ENCODE measurements at regions not wholly inside any gene's neighbourhood (a gene's known extent, or its start where the extent isn't known, plus 50 kb on each side); places are given as distances from the start of the nearest gene placed in this dataset.

DNA sequence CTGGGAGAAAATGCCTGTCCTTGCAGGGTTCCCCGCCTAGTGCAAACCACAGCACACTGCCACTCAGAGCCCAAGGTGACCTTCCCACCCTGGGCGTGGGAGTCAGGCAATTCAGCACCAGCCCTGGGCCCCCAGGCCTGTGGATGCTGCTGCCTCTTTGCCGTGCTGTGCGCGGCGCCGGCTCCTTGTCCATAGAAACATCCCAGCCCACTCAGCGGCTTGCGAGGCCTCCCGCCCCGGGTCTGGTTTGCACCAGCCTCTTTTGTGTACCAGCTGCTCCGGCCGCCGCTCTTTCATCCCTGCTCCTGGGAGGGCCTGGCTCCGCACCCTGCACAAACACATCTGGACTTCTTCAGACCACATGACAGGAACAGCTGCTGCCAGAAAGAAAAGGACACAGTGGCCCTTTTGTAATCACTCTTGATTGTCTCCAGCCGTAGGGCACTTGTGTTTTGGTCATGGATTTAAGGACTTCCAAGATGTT lies 75.4 kb upstream of the SDK2 start:
- Histone ChIP-seq H3K27ac (ENCODE audit: low read depth, low read length) (no peak overlapping the region), H3K27me3 (ENCODE audit: control insufficient read depth in 5 of 5, insufficient read depth in 4 of 5, low read length in 5 of 5) (peaks cover 14 to 31% (median 21%) of the 10 kb centered on the region in 5 donors), H3K4me3 (ENCODE audit: low read depth in 1 of 5, low read length in 5 of 5) (no peak overlapping the region), H3K9me3 (ENCODE audit: control insufficient read depth in 5 of 5, low read length in 5 of 5) (no peaks in the 10 kb centered on the region), H3K36me3 (ENCODE audit: control insufficient read depth in 5 of 5, insufficient read depth in 5 of 5, low read length in 5 of 5) (no peaks in the 10 kb centered on the region), H3K9ac (ENCODE audit: low read length in 5 of 5) (no peak overlapping the region), H3K4me1 (ENCODE audit: control insufficient read depth in 5 of 5, insufficient read depth in 5 of 5, low read length in 5 of 5) (peaks cover 0 to 7% (median 0%) of the 10 kb centered on the region in 5 donors)

DNA sequence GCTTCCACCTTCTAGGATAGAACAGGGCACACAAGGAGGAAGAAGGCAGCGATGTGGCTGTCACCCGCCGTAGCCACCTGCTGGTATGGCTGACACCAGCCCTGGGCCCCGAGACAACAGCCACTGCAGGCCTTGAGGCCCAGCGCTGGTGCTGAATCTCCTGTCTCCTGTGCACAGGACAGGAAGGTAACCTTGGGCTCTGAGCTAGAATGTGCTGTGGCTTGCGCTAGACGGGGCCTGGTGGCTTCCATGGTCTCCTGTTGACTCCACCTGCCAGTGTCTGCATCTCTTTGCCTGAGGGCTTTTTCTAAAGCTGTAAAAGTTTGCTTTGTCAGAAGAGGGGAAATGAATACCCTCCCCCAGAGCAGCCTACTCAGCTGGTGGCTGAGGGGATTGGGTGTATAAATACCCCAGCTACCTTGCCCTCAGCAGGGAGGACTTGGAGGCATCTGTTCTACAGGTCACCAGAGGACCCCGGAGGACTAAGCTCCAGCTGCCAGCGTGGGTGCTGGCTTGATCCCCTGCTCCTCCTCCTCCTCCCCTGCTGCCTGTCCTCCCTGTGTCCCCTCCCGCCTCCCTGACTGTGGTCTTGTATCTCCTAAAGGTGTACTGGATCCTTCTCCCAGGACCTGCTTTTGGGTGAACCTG lies 76.1 kb upstream of the SDK2 start:
- H3K4me1 ChIP-seq (ENCODE audit: control insufficient read depth in 5 of 5, insufficient read depth in 5 of 5, low read length in 5 of 5) = peaks cover 0 to 7% (median 0%) of the 10 kb centered on the region in 5 donors
- peaks cover 14 to 33% (median 21%) of the 10 kb centered on the region in 5 donors for H3K27me3 ChIP-seq (ENCODE audit: control insufficient read depth in 5 of 5, insufficient read depth in 4 of 5, low read length in 5 of 5)
- no peak overlapping the region for H3K4me3 ChIP-seq (ENCODE audit: low read depth in 1 of 5, low read length in 5 of 5)
- H3K9ac ChIP-seq (ENCODE audit: low read length in 5 of 5) = no peak overlapping the region
- H3K27ac ChIP-seq (ENCODE audit: low read depth, low read length) = no peak overlapping the region
- no peaks in the 10 kb centered on the region for H3K36me3 ChIP-seq (ENCODE audit: control insufficient read depth in 5 of 5, insufficient read depth in 5 of 5, low read length in 5 of 5)
- H3K9me3 ChIP-seq (ENCODE audit: control insufficient read depth in 5 of 5, low read length in 5 of 5) = no peaks in the 10 kb centered on the region

DNA sequence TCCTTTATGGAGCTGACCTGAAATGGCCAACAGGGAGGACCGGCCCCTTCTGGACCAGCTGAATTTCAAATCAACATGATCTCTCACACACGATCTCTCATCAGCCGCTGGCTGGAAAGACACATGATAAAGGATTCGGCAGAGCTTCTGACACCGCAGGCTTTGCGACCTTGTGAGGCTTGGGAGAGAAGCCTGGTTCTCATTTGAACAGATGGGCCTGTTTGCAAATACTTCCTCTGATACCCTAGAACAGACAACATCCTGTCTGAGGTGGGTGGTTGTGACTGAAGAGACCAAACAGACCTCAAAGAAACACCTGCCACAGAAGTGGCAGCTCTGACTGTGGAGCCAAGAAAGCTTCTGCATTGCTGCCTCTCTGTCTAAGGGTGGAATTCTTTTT lies 77.9 kb upstream of the SDK2 start:
- no peak overlapping the region for H3K9ac ChIP-seq (ENCODE audit: low read length in 5 of 5)
- no peaks in the 10 kb centered on the region for H3K9me3 ChIP-seq (ENCODE audit: control insufficient read depth in 5 of 5, low read length in 5 of 5)
- no peak overlapping the region for H3K27ac ChIP-seq (ENCODE audit: low read depth, low read length)
- peaks cover 12 to 37% (median 20%) of the 10 kb centered on the region in 5 donors for H3K27me3 ChIP-seq (ENCODE audit: control insufficient read depth in 5 of 5, insufficient read depth in 4 of 5, low read length in 5 of 5)
- peaks cover 0 to 7% (median 0%) of the 10 kb centered on the region in 5 donors for H3K4me1 ChIP-seq (ENCODE audit: control insufficient read depth in 5 of 5, insufficient read depth in 5 of 5, low read length in 5 of 5)
- no peaks in the 10 kb centered on the region for H3K36me3 ChIP-seq (ENCODE audit: control insufficient read depth in 5 of 5, insufficient read depth in 5 of 5, low read length in 5 of 5)
- no peak overlapping the region for H3K4me3 ChIP-seq (ENCODE audit: low read depth in 1 of 5, low read length in 5 of 5)

DNA sequence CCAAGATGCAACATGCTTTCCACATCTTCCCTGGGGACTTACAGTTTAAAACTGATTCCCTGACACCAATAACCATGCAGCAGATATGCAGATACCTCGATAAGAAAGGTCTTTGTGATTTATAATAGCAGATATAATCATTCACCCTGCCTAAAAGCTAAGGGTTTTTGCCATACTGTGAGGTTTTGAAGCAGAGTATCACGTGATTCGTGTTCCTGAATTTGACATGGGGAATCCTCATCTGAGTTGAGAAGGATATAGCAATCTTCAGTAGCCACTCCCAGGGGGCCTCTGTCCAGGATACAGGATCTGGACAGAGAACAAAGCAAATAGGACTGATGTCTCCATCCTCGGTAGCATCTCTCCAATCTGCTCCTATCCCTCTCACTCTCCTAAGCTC lies 79.1 kb upstream of the SDK2 start:
- Histone ChIP-seq H3K9ac (ENCODE audit: low read length in 5 of 5) (no peak overlapping the region), H3K27ac (ENCODE audit: low read depth, low read length) (no peak overlapping the region), H3K9me3 (ENCODE audit: control insufficient read depth in 5 of 5, low read length in 5 of 5) (no peaks in the 10 kb centered on the region), H3K4me3 (ENCODE audit: low read depth in 1 of 5, low read length in 5 of 5) (no peak overlapping the region), H3K4me1 (ENCODE audit: control insufficient read depth in 5 of 5, insufficient read depth in 5 of 5, low read length in 5 of 5) (peaks cover 0 to 7% (median 0%) of the 10 kb centered on the region in 5 donors), H3K36me3 (ENCODE audit: control insufficient read depth in 5 of 5, insufficient read depth in 5 of 5, low read length in 5 of 5) (no peaks in the 10 kb centered on the region), H3K27me3 (ENCODE audit: control insufficient read depth in 5 of 5, insufficient read depth in 4 of 5, low read length in 5 of 5) (peaks cover 10 to 33% (median 16%) of the 10 kb centered on the region in 5 donors)

DNA sequence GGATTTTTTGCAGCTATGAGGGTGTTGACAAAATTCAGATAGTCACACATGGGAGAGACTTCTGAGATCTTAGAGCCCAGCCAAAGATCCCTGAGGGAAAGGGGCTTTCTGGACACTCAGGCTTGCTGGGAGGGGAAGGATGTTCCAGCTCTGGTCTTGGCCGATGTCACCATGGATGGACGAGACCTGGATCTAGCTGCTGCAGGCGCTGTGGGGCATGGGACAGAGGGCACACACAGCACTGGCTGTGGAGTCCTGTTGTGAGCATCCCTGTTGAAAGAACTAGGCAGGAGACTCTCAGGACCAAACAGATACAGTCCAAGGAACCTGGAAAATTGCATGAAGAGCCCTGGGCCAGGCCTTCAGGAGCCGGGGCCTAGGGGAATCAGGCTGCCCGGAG lies 80.1 kb upstream of the SDK2 start:
- H3K9ac ChIP-seq (ENCODE audit: low read length in 5 of 5) = no peak overlapping the region
- H3K9me3 ChIP-seq (ENCODE audit: control insufficient read depth in 5 of 5, low read length in 5 of 5) = peaks cover 0 to 3% (median 0%) of the 10 kb centered on the region in 5 donors
- no peak overlapping the region for H3K4me3 ChIP-seq (ENCODE audit: low read depth in 1 of 5, low read length in 5 of 5)
- H3K36me3 ChIP-seq (ENCODE audit: control insufficient read depth in 5 of 5, insufficient read depth in 5 of 5, low read length in 5 of 5) = no peaks in the 10 kb centered on the region
- H3K27me3 ChIP-seq (ENCODE audit: control insufficient read depth in 5 of 5, insufficient read depth in 4 of 5, low read length in 5 of 5) = peaks cover 7 to 31% (median 16%) of the 10 kb centered on the region in 5 donors
- peaks cover 0 to 3% (median 0%) of the 10 kb centered on the region in 5 donors for H3K4me1 ChIP-seq (ENCODE audit: control insufficient read depth in 5 of 5, insufficient read depth in 5 of 5, low read length in 5 of 5)
- H3K27ac ChIP-seq (ENCODE audit: low read depth, low read length) = no peak overlapping the region

DNA sequence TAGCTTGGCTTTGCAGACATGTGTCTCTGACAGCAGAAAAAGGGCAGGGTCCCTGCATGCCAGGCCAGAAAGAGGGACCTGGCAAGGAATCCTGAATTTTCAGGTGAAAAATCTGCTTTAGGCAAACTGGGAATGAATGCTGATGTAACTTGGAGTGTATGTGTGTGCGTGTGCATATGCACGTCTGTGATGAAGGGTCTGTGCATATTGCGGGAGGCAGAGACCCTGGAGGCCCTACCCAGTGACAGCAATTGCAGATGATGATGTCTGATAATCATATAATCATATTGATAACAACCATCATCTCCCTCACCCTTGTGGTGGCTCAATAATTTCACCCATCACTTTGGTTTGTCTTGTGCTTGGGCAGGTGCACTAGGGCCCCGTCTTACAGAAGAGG lies 80.7 kb upstream of the SDK2 start:
- Histone ChIP-seq H3K4me3 (ENCODE audit: low read depth in 1 of 5, low read length in 5 of 5) (no peak overlapping the region), H3K27ac (ENCODE audit: low read depth, low read length) (no peak overlapping the region), H3K4me1 (ENCODE audit: control insufficient read depth in 5 of 5, insufficient read depth in 5 of 5, low read length in 5 of 5) (no peaks in the 10 kb centered on the region), H3K9ac (ENCODE audit: low read length in 5 of 5) (no peak overlapping the region), H3K27me3 (ENCODE audit: control insufficient read depth in 5 of 5, insufficient read depth in 4 of 5, low read length in 5 of 5) (peaks cover 7 to 28% (median 16%) of the 10 kb centered on the region in 5 donors), H3K36me3 (ENCODE audit: control insufficient read depth in 5 of 5, insufficient read depth in 5 of 5, low read length in 5 of 5) (no peaks in the 10 kb centered on the region), H3K9me3 (ENCODE audit: control insufficient read depth in 5 of 5, low read length in 5 of 5) (peaks cover 0 to 5% (median 2%) of the 10 kb centered on the region in 5 donors)

DNA sequence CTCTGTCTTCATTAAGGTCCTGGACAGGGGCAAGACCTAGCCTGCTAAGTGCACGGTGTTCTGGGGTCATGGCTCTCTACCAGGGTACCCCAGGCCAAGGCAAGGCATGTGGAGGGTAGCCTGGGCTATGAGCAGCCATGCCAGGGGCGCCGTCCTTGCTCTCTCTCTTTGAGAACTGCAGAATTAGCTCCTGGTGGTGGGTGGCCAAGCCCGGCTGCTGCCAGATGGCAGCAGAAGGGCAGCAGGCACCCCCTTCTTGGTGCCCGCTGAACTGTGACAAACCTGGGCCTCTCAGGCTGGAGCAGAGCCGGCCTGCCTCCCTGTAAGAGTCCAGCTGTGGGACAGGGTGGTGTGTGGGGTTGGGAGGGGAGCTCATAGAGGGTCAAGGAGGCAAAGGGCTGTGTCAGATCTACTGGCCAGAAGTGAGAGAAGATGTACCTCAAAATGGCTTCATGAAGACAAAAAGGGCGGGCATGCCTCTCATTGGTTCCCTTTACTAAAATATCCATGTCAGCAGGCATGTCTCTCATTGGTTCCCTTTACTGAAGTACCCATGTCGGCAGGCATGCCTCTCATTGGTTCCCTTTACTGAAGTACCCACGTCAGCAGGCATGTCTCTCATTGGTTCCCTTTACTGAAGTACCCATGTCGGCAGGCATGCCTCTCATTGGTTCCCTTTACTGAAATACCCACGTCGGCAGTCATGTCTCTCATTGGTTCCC lies 81.7 kb upstream of the SDK2 start:
- H3K36me3 ChIP-seq (ENCODE audit: control insufficient read depth in 5 of 5, insufficient read depth in 5 of 5, low read length in 5 of 5) = no peaks in the 10 kb centered on the region
- H3K27me3 ChIP-seq (ENCODE audit: control insufficient read depth in 5 of 5, insufficient read depth in 4 of 5, low read length in 5 of 5) = peaks cover 2 to 22% (median 16%) of the 10 kb centered on the region in 5 donors
- H3K27ac ChIP-seq (ENCODE audit: low read depth, low read length) = no peak overlapping the region
- no peaks in the 10 kb centered on the region for H3K4me1 ChIP-seq (ENCODE audit: control insufficient read depth in 5 of 5, insufficient read depth in 5 of 5, low read length in 5 of 5)
- H3K4me3 ChIP-seq (ENCODE audit: low read depth in 1 of 5, low read length in 5 of 5) = no peak overlapping the region
- peaks cover 7 to 15% (median 11%) of the 10 kb centered on the region in 5 donors for H3K9me3 ChIP-seq (ENCODE audit: control insufficient read depth in 5 of 5, low read length in 5 of 5)
- H3K9ac ChIP-seq (ENCODE audit: low read length in 5 of 5) = no peak overlapping the region

DNA sequence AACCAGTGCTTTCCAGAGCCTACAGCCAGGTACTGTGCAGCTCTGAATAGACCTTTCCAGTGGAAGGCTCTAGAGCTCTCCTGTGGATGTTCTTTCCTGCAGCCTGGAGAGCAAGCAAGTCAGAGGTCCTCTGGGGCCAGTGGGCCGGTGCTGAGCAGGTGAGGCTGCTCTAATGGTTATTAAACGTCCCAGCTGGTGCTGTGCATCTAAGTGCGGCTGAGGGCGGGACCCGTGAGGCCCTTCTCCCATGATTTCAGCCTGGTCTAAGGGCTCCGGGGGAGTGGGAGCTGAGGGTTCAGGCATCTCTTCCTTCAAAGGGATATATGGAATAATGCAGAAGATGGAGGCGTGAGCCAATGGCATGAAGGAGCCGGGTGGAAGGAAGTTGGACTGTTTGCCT lies 83.7 kb upstream of the SDK2 start:
- Histone ChIP-seq H3K36me3 (ENCODE audit: control insufficient read depth in 5 of 5, insufficient read depth in 5 of 5, low read length in 5 of 5) (no peaks in the 10 kb centered on the region), H3K27ac (ENCODE audit: low read depth, low read length) (no peak overlapping the region), H3K4me1 (ENCODE audit: control insufficient read depth in 5 of 5, insufficient read depth in 5 of 5, low read length in 5 of 5) (peaks cover 0 to 3% (median 0%) of the 10 kb centered on the region in 5 donors), H3K4me3 (ENCODE audit: low read depth in 1 of 5, low read length in 5 of 5) (no peak overlapping the region), H3K9me3 (ENCODE audit: control insufficient read depth in 5 of 5, low read length in 5 of 5) (peaks cover 14 to 21% (median 18%) of the 10 kb centered on the region in 5 donors), H3K27me3 (ENCODE audit: control insufficient read depth in 5 of 5, insufficient read depth in 4 of 5, low read length in 5 of 5) (peaks cover 2 to 19% (median 12%) of the 10 kb centered on the region in 5 donors), H3K9ac (ENCODE audit: low read length in 5 of 5) (no peak overlapping the region)

DNA sequence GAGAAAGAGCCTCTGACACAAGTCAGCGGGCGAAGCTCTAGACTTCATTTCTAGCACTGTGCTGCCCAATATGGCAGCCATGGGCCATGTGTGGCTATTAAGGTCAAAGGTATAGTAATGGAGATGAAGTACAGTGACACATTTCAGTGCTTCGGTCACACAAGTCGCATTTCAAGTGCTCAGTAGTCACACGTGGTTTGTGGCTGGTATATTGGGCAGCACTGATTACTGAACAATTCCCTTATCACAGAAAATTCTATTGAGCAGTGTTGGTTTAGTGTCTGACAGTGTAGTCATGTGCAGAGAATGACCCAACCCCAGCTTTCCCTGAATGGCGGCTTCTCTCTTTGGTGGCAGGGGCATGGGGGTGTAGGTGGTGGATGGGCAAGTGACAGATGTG lies 84.9 kb upstream of the SDK2 start:
- H3K4me1 ChIP-seq (ENCODE audit: control insufficient read depth in 5 of 5, insufficient read depth in 5 of 5, low read length in 5 of 5) = peaks cover 0 to 5% (median 3%) of the 10 kb centered on the region in 5 donors
- peaks cover 14 to 21% (median 20%) of the 10 kb centered on the region in 5 donors for H3K9me3 ChIP-seq (ENCODE audit: control insufficient read depth in 5 of 5, low read length in 5 of 5)
- H3K27ac ChIP-seq (ENCODE audit: low read depth, low read length) = no peak overlapping the region
- H3K27me3 ChIP-seq (ENCODE audit: control insufficient read depth in 5 of 5, insufficient read depth in 4 of 5, low read length in 5 of 5) = peaks cover 0 to 10% (median 5%) of the 10 kb centered on the region in 5 donors
- no peak overlapping the region for H3K9ac ChIP-seq (ENCODE audit: low read length in 5 of 5)
- no peaks in the 10 kb centered on the region for H3K36me3 ChIP-seq (ENCODE audit: control insufficient read depth in 5 of 5, insufficient read depth in 5 of 5, low read length in 5 of 5)
- H3K4me3 ChIP-seq (ENCODE audit: low read depth in 1 of 5, low read length in 5 of 5) = no peak overlapping the region

DNA sequence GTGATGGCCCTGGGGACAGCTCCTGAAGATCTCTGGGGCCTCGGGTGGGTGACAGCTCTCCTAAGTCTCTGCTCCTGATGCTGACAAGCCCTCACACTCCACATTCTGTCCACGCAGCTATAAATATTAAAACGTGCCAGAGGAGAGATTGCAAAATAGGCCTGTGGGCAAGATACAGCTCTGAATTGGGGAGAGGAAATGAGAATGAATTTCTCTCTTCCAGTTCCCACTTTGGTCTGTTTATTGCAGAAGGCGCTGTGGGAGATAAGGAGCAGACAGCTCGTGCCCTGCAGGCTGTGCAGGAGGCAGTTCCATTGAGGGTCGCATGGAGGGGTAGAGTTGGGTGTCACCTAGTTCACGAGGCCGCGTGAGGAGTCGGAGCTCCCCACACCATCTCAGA lies 87.5 kb upstream of the SDK2 start:
- H3K36me3 ChIP-seq (ENCODE audit: control insufficient read depth in 5 of 5, insufficient read depth in 5 of 5, low read length in 5 of 5) = no peaks in the 10 kb centered on the region
- no peak overlapping the region for H3K9ac ChIP-seq (ENCODE audit: low read length in 5 of 5)
- peaks cover 5 to 14% (median 10%) of the 10 kb centered on the region in 5 donors for H3K27me3 ChIP-seq (ENCODE audit: control insufficient read depth in 5 of 5, insufficient read depth in 4 of 5, low read length in 5 of 5)
- H3K4me3 ChIP-seq (ENCODE audit: low read depth in 1 of 5, low read length in 5 of 5) = no peak overlapping the region
- peaks cover 0 to 5% (median 3%) of the 10 kb centered on the region in 5 donors for H3K4me1 ChIP-seq (ENCODE audit: control insufficient read depth in 5 of 5, insufficient read depth in 5 of 5, low read length in 5 of 5)
- H3K27ac ChIP-seq (ENCODE audit: low read depth, low read length) = no peak overlapping the region
- H3K9me3 ChIP-seq (ENCODE audit: control insufficient read depth in 5 of 5, low read length in 5 of 5) = peaks cover 14 to 21% (median 20%) of the 10 kb centered on the region in 5 donors

All from subcutaneous abdominal adipose tissue (tissue), 5 donors.